ENCODE measurements at regions not wholly inside any gene's neighbourhood (a gene's known extent, or its start where the extent isn't known, plus 50 kb on each side); places are given as distances from the start of the nearest gene placed in this dataset.

- no peak overlapping the region for H3K27ac Mint-ChIP-seq (ENCODE audit: low read depth)
- no peaks in the 10 kb centered on the region for H3K4me1 Mint-ChIP-seq
- no peaks in the 10 kb centered on the region for H3K27me3 Mint-ChIP-seq
- peaks cover 1% of the 10 kb centered on the region for H3K36me3 Mint-ChIP-seq (ENCODE audit: insufficient read depth)
- H3K4me3 Mint-ChIP-seq: no peak overlapping the region
- ATAC-seq (replicated peaks; ENCODE audit: extremely low read depth, poor library complexity, severe bottlenecking) (no peak), DNase-seq (ENCODE audit: low spot score in 2 of 2) (no peak)
- no peaks in the 10 kb centered on the region for H3K9me3 Mint-ChIP-seq
Observed at GRCh38 chr9:109600142-109600541, 102.0 kb upstream of the PTPN3 start.

DNA sequence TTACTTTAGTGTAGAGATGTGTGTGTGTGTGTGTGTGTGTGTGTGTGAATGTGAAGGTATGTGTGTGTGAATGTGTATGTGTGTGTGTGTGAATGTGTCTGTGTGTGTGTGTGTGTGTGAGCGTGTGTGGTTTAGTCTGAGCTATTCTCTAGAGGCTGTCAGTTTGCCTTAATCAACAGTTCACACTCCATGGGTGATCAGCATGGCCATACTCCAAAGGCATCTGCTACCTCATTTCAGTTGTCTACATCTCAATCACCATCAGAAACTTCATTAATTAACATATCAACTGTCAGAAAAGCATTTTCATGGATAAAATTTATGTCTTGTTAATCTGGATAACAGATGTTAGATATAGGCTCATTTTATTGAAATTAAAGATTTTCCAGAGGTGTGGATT lies 103.1 kb upstream of the PTPN3 start:
- Mint-ChIP-seq H3K9me3 (no peaks in the 10 kb centered on the region), H3K4me1 (no peaks in the 10 kb centered on the region), H3K36me3 (ENCODE audit: insufficient read depth) (peaks cover 1% of the 10 kb centered on the region), H3K4me3 (no peak overlapping the region), H3K27me3 (no peaks in the 10 kb centered on the region), H3K27ac (ENCODE audit: low read depth) (no peak overlapping the region)
- no peak for DNase-seq (ENCODE audit: low spot score in 2 of 2)
- no peak for ATAC-seq (replicated peaks; ENCODE audit: extremely low read depth, poor library complexity, severe bottlenecking)

- H3K27ac Mint-ChIP-seq (ENCODE audit: low read depth): no peak overlapping the region
- DNase-seq (ENCODE audit: low spot score in 2 of 2) (no peak), ATAC-seq (replicated peaks; ENCODE audit: extremely low read depth, poor library complexity, severe bottlenecking) (no peak)
- no peaks in the 10 kb centered on the region for H3K9me3 Mint-ChIP-seq
- no peaks in the 10 kb centered on the region for H3K36me3 Mint-ChIP-seq (ENCODE audit: insufficient read depth)
- H3K4me3 Mint-ChIP-seq: no peak overlapping the region
- H3K27me3 Mint-ChIP-seq: no peaks in the 10 kb centered on the region
- H3K4me1 Mint-ChIP-seq: no peaks in the 10 kb centered on the region
Observed at GRCh38 chr9:109602987-109603386, 104.9 kb upstream of the PTPN3 start.

- no peaks in the 10 kb centered on the region for H3K36me3 Mint-ChIP-seq (ENCODE audit: insufficient read depth)
- no peaks in the 10 kb centered on the region for H3K27me3 Mint-ChIP-seq
- H3K27ac Mint-ChIP-seq (ENCODE audit: low read depth): no peak overlapping the region
- no peaks in the 10 kb centered on the region for H3K4me1 Mint-ChIP-seq
- H3K4me3 Mint-ChIP-seq: no peak overlapping the region
- H3K9me3 Mint-ChIP-seq: no peaks in the 10 kb centered on the region
- DNase-seq (ENCODE audit: low spot score in 2 of 2): no peak
- ATAC-seq (replicated peaks; ENCODE audit: extremely low read depth, poor library complexity, severe bottlenecking): no peak
Observed at GRCh38 chr9:109604131-109604530, 106.0 kb upstream of the PTPN3 start.

GRCh38 chr9:109604781-109605180 lies 106.7 kb upstream of the PTPN3 start:
- H3K36me3 Mint-ChIP-seq (ENCODE audit: insufficient read depth): no peaks in the 10 kb centered on the region
- H3K9me3 Mint-ChIP-seq: no peaks in the 10 kb centered on the region
- ATAC-seq (replicated peaks; ENCODE audit: extremely low read depth, poor library complexity, severe bottlenecking): no peak
- no peaks in the 10 kb centered on the region for H3K27me3 Mint-ChIP-seq
- no peak overlapping the region for H3K4me3 Mint-ChIP-seq
- H3K4me1 Mint-ChIP-seq: no peaks in the 10 kb centered on the region
- H3K27ac Mint-ChIP-seq (ENCODE audit: low read depth): no peak overlapping the region
- no peak for DNase-seq (ENCODE audit: low spot score in 2 of 2)

- no peaks in the 10 kb centered on the region for H3K9me3 Mint-ChIP-seq
- H3K27ac Mint-ChIP-seq (ENCODE audit: low read depth): no peak overlapping the region
- no peak for DNase-seq (ENCODE audit: low spot score in 2 of 2)
- H3K36me3 Mint-ChIP-seq (ENCODE audit: insufficient read depth): no peaks in the 10 kb centered on the region
- H3K4me1 Mint-ChIP-seq: no peaks in the 10 kb centered on the region
- no peak for ATAC-seq (replicated peaks; ENCODE audit: extremely low read depth, poor library complexity, severe bottlenecking)
- H3K4me3 Mint-ChIP-seq: no peak overlapping the region
- no peaks in the 10 kb centered on the region for H3K27me3 Mint-ChIP-seq
Observed at GRCh38 chr9:109609060-109609459, 111.0 kb upstream of the PTPN3 start.

DNA sequence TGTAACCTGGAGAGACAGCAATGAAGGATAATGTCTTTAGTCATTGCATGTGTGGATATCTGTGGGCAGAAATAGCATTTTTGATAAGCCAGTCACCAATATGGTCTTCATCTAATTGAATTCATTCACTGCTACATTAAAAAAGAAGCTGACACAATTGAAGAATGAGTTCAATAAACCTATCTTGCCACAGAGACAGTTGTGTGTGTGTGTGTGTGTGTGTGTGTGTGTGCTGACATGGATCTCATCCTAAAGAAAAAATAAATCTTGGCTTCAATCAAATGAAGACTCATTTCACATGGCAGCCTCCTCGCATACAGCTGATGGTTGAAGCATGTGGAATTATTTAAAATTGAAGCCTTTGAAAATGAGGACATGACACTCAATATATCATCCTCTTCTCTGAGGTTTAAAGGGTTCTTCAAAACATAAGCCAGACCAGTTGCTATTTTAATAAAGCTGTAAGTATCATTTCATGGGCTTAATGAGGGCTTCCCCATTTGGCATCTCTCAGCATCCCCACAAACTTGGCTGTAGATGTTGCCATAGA lies 118.5 kb upstream of the PTPN3 start:
- ATAC-seq (replicated peaks; ENCODE audit: extremely low read depth, poor library complexity, severe bottlenecking): no peak
- no peak for DNase-seq (ENCODE audit: low spot score in 2 of 2)
- Mint-ChIP-seq H3K9me3 (peaks cover 7% of the 10 kb centered on the region), H3K4me1 (no peaks in the 10 kb centered on the region), H3K27me3 (no peaks in the 10 kb centered on the region), H3K36me3 (ENCODE audit: insufficient read depth) (no peaks in the 10 kb centered on the region), H3K27ac (ENCODE audit: low read depth) (no peak overlapping the region), H3K4me3 (no peak overlapping the region)

DNA sequence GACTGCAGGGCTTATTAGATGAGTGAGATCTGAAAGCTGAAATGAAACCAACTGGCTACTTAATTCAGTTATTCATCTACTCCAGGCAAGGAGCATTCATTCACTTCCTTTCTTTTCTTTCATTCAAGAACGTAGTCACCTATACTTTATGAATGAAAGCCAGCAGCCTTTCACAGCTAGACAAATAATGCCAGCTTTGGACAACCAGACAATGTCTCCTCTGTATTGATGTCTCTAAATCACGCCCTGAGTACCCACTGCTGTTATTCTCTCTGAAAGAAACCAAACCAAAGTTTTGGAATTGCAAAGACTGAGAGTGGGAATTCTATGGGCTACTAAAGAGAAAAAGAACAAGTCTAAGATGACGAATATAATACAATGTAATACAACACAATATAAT lies 121.2 kb upstream of the PTPN3 start:
- H3K9me3 Mint-ChIP-seq: peaks cover 7% of the 10 kb centered on the region
- H3K4me1 Mint-ChIP-seq: no peaks in the 10 kb centered on the region
- H3K27ac Mint-ChIP-seq (ENCODE audit: low read depth): no peak overlapping the region
- ATAC-seq (replicated peaks; ENCODE audit: extremely low read depth, poor library complexity, severe bottlenecking) (no peak), DNase-seq (ENCODE audit: low spot score in 2 of 2) (no peak)
- H3K36me3 Mint-ChIP-seq (ENCODE audit: insufficient read depth): no peaks in the 10 kb centered on the region
- H3K27me3 Mint-ChIP-seq: no peaks in the 10 kb centered on the region
- no peak overlapping the region for H3K4me3 Mint-ChIP-seq

DNA sequence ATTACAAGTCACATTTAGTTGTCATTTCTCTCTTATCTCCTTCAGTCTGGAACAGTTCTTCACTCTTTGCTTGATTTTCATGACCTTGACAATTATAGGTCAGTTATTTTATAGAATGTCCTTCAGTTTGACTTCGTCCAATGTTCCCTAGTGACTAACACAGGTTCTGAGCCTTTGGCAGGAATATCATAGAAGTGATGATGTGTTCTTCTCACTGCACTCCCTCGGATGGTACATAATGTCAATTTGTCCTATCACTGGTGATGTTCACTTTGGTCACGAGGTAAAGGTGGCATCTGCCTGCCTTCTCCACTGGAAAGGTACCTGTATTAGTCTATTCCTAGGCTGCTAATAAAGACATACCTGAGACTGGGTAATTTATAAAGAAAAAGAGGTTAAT lies 126.0 kb upstream of the PTPN3 start:
- Mint-ChIP-seq H3K9me3 (no peaks in the 10 kb centered on the region), H3K27ac (ENCODE audit: low read depth) (no peak overlapping the region), H3K27me3 (no peaks in the 10 kb centered on the region), H3K4me1 (no peaks in the 10 kb centered on the region), H3K36me3 (ENCODE audit: insufficient read depth) (no peaks in the 10 kb centered on the region), H3K4me3 (no peak overlapping the region)
- no peak for DNase-seq (ENCODE audit: low spot score in 2 of 2)
- no peak for ATAC-seq (replicated peaks; ENCODE audit: extremely low read depth, poor library complexity, severe bottlenecking)

GRCh38 chr9:109624896-109625295 lies 126.8 kb upstream of the PTPN3 start:
- Mint-ChIP-seq H3K27me3 (no peaks in the 10 kb centered on the region), H3K9me3 (no peaks in the 10 kb centered on the region), H3K36me3 (ENCODE audit: insufficient read depth) (no peaks in the 10 kb centered on the region), H3K27ac (ENCODE audit: low read depth) (no peak overlapping the region), H3K4me1 (no peaks in the 10 kb centered on the region), H3K4me3 (no peak overlapping the region)
- no peak for ATAC-seq (replicated peaks; ENCODE audit: extremely low read depth, poor library complexity, severe bottlenecking)
- DNase-seq (ENCODE audit: low spot score in 2 of 2): no peak

DNA sequence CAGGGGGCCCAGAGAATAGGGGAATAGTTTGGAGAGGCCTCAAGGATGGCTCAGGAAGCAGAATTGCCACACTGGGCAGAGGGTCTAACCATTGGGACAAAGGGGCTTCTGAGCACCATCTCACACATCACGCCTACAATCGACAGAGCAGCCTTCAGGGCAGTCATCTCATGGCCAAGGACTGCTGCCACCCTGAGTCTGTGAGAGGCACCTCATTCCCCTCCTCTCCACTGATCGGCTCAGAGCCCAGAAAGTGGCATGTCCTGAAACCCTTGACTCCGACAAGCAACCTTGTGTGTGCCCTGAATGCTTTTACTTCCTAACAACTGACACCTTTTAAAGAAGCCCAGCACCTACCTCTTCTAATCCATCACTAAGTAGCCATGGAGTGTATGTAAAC lies 128.9 kb upstream of the PTPN3 start:
- Mint-ChIP-seq H3K4me3 (no peak overlapping the region), H3K27ac (ENCODE audit: low read depth) (no peak overlapping the region), H3K4me1 (no peaks in the 10 kb centered on the region), H3K36me3 (ENCODE audit: insufficient read depth) (no peaks in the 10 kb centered on the region), H3K27me3 (no peaks in the 10 kb centered on the region), H3K9me3 (no peaks in the 10 kb centered on the region)
- ATAC-seq (replicated peaks; ENCODE audit: extremely low read depth, poor library complexity, severe bottlenecking): no peak
- no peak for DNase-seq (ENCODE audit: low spot score in 2 of 2)

DNA sequence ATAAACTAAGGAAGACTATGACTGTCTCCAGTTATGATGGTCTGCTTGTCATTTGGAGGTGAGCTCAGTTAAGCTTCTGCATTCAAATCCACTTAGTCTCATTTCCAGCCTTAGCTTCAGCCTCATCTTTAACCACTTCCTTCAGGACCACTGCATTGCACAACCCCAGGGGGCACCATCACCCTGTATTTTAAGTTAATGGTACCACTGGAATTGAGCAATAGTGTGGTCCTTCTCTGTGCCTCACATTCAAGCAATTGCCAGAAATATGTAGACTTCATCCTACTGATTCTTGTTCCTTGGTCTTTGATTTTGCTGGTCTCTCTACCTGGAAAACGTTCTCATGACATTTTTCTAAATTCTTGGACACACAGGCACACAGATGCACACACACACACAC lies 131.5 kb upstream of the PTPN3 start:
- H3K4me3 Mint-ChIP-seq: no peak overlapping the region
- no peaks in the 10 kb centered on the region for H3K4me1 Mint-ChIP-seq
- no peaks in the 10 kb centered on the region for H3K36me3 Mint-ChIP-seq (ENCODE audit: insufficient read depth)
- DNase-seq (ENCODE audit: low spot score in 2 of 2): no peak
- no peak for ATAC-seq (replicated peaks; ENCODE audit: extremely low read depth, poor library complexity, severe bottlenecking)
- H3K27me3 Mint-ChIP-seq: no peaks in the 10 kb centered on the region
- no peaks in the 10 kb centered on the region for H3K9me3 Mint-ChIP-seq
- no peak overlapping the region for H3K27ac Mint-ChIP-seq (ENCODE audit: low read depth)

DNA sequence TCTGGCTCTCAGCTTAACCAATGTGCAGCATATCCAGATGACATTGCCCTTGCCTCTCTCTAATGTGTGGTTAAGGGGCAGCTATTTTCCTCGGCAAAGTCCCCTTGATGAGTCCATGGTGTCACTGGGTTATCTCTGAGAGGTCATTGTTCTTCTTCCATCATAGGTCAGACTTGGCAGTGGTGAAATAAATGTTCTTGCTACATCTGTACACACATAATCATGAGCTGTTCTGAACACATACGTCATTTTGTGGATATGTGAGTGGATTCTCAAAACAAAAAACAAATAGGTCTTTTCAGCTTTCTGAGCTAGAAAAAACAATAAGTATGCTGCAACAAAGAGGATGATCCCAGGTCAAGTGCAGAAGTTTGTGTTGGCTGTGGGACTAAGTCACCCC lies 134.7 kb upstream of the PTPN3 start:
- peaks cover 5% of the 10 kb centered on the region for H3K9me3 Mint-ChIP-seq

More for the DNA sequence above, 134.7 kb upstream of the PTPN3 start:
- DNase-seq (ENCODE audit: low spot score in 2 of 2) (no peak), ATAC-seq (replicated peaks; ENCODE audit: extremely low read depth, poor library complexity, severe bottlenecking) (no peak)
- Mint-ChIP-seq H3K4me3 (no peak overlapping the region), H3K4me1 (no peaks in the 10 kb centered on the region), H3K27me3 (peaks cover 9% of the 10 kb centered on the region), H3K27ac (ENCODE audit: low read depth) (no peak overlapping the region), H3K36me3 (ENCODE audit: insufficient read depth) (no peaks in the 10 kb centered on the region)

Measured in central memory CD8-positive, alpha-beta T cell (primary cell).